ENCODE measurements at regions not wholly inside any gene's neighbourhood (a gene's known extent, or its start where the extent isn't known, plus 50 kb on each side); places are given as distances from the start of the nearest gene placed in this dataset.

- no TSS peak for BruUV-seq (replicated peaks)
- H3K79me2 ChIP-seq (ENCODE audit: insufficient read depth, low read depth, low read length) = no peaks in the 10 kb centered on the region
- H3K9me3 ChIP-seq (ENCODE audit: low read length) = no peaks in the 10 kb centered on the region
- no peak for TF ChIP-seq CTCF (conservative IDR thresholded peaks at IDR 0.05; ENCODE audit: low read length)
- H3K4me1 ChIP-seq (ENCODE audit: insufficient read depth, low read length, poor library complexity, severe bottlenecking) = no peaks in the 10 kb centered on the region
- H3K4me2 ChIP-seq (ENCODE audit: low read length) = no peak overlapping the region
- no peaks in the 10 kb centered on the region for H3K9me2 ChIP-seq (ENCODE audit: insufficient read depth, low read length)
- H4K20me1 ChIP-seq (ENCODE audit: insufficient read depth, low read length) = no peaks in the 10 kb centered on the region
- no peak overlapping the region for H3K27ac ChIP-seq (ENCODE audit: low read depth, low read length, poor library complexity, severe bottlenecking)
- no peak overlapping the region for H3K4me3 ChIP-seq (ENCODE audit: low read depth, low read length, poor library complexity, severe bottlenecking)
- ChIA-PET POLR2A (no interaction called here), CTCF (ENCODE audit: unreplicated experiment) (no interaction called here)
- H2AFZ ChIP-seq (ENCODE audit: low read length) = no peak overlapping the region
- no peak for DNase-seq (ENCODE audit: low spot score)
- intact Hi-C loops (cut with micrococcal nuclease; ENCODE audit: unreplicated experiment) = no loop called here
- no peaks in the 10 kb centered on the region for H3K36me3 ChIP-seq (ENCODE audit: insufficient read depth, low read length)
Observed at GRCh38 chr9:85136987-85137386, 467.5 kb downstream of the NTRK2 start.

GRCh38 chr9:85136507-85136906, 467.0 kb downstream of the NTRK2 start:
- ChIA-PET CTCF (ENCODE audit: unreplicated experiment) (no interaction called here), POLR2A (no interaction called here)
- no peak overlapping the region for H3K27ac ChIP-seq (ENCODE audit: low read depth, low read length, poor library complexity, severe bottlenecking)
- H3K9me2 ChIP-seq (ENCODE audit: insufficient read depth, low read length) = no peaks in the 10 kb centered on the region
- intact Hi-C loops (cut with micrococcal nuclease; ENCODE audit: unreplicated experiment) = no loop called here
- BruUV-seq (replicated peaks) = no TSS peak
- TF ChIP-seq CTCF (conservative IDR thresholded peaks at IDR 0.05; ENCODE audit: low read length) (no peak), EZH2phosphoT487 (IDR thresholded peaks at IDR 0.05; ENCODE audit: borderline replicate concordance, low read depth, low read length) (no peak)
- H3K4me1 ChIP-seq (ENCODE audit: insufficient read depth, low read length, poor library complexity, severe bottlenecking) = no peaks in the 10 kb centered on the region
- H4K20me1 ChIP-seq (ENCODE audit: insufficient read depth, low read length) = no peaks in the 10 kb centered on the region
- no peaks in the 10 kb centered on the region for H3K79me2 ChIP-seq (ENCODE audit: insufficient read depth, low read depth, low read length)
- no peak for DNase-seq (ENCODE audit: low spot score)
- no peaks in the 10 kb centered on the region for H3K36me3 ChIP-seq (ENCODE audit: insufficient read depth, low read length)
- H2AFZ ChIP-seq (ENCODE audit: low read length) = no peak overlapping the region
- no peak overlapping the region for H3K4me2 ChIP-seq (ENCODE audit: low read length)
- H3K4me3 ChIP-seq (ENCODE audit: low read depth, low read length, poor library complexity, severe bottlenecking) = no peak overlapping the region
- H3K9me3 ChIP-seq (ENCODE audit: low read length) = no peaks in the 10 kb centered on the region

- Histone ChIP-seq H4K20me1 (ENCODE audit: insufficient read depth, low read length) (no peaks in the 10 kb centered on the region), H3K9me2 (ENCODE audit: insufficient read depth, low read length) (no peaks in the 10 kb centered on the region), H3K9me3 (ENCODE audit: low read length) (no peaks in the 10 kb centered on the region), H3K4me1 (ENCODE audit: insufficient read depth, low read length, poor library complexity, severe bottlenecking) (no peaks in the 10 kb centered on the region), H3K79me2 (ENCODE audit: insufficient read depth, low read depth, low read length) (no peaks in the 10 kb centered on the region), H3K36me3 (ENCODE audit: insufficient read depth, low read length) (no peaks in the 10 kb centered on the region), H3K4me3 (ENCODE audit: low read depth, low read length, poor library complexity, severe bottlenecking) (no peak overlapping the region), H3K27ac (ENCODE audit: low read depth, low read length, poor library complexity, severe bottlenecking) (no peak overlapping the region), H2AFZ (ENCODE audit: low read length) (no peak overlapping the region), H3K4me2 (ENCODE audit: low read length) (no peak overlapping the region)
- TF ChIP-seq CTCF (conservative IDR thresholded peaks at IDR 0.05; ENCODE audit: low read length) (no peak), EZH2phosphoT487 (IDR thresholded peaks at IDR 0.05; ENCODE audit: borderline replicate concordance, low read depth, low read length) (no peak)
- intact Hi-C loops (cut with micrococcal nuclease; ENCODE audit: unreplicated experiment) = no loop called here
- POLR2A ChIA-PET = no interaction called here
- no TSS peak for BruUV-seq (replicated peaks)
- CTCF ChIA-PET (ENCODE audit: unreplicated experiment) = no interaction called here
- DNase-seq (ENCODE audit: low spot score) = no peak
Observed at GRCh38 chr9:85130764-85131163, 461.2 kb downstream of the NTRK2 start.
